HAP-1 (cell line): ENCODE measurements at regions not wholly inside any gene's neighbourhood (a gene's known extent, or its start where the extent isn't known, plus 50 kb on each side); places are given as distances from the start of the nearest gene placed in this dataset.

Experiments used
- DNase-seq, 2 experiments: peaks; one replicate each; pipeline ENCODE4 v3.0.0-alpha.2; 2016 to 2020; ENCODE audit warnings: low spot score in 2 of 2
- H3K27me3 ChIP-seq: fragments of 250-450 bp; sonication (Bioruptor Pico); 2 replicates; pipeline ENCODE4 v1.5.1; 2020; ENCODE audit warnings: low read depth, mild to moderate bottlenecking, moderate library complexity
- H3K36me3 ChIP-seq: fragments of 250-450 bp; sonication (Bioruptor Pico); replicated peaks from 2 replicates; pipeline ENCODE4 v1.5.1; 2020; ENCODE audit warnings: mild to moderate bottlenecking
- H3K4me1 ChIP-seq: fragments of 250-450 bp; sonication (Bioruptor Pico); 2 replicates; pipeline ENCODE4 v1.5.1; 2020; ENCODE audit warnings: mild to moderate bottlenecking
- H3K4me3 ChIP-seq: fragments of 250-450 bp; sonication (Bioruptor Pico); 2 replicates; pipeline ENCODE4 v1.5.1; 2020; ENCODE audit warnings: mild to moderate bottlenecking, moderate library complexity
- H3K9me3 ChIP-seq: fragments of 250-450 bp; sonication (Bioruptor Pico); 2 replicates; pipeline ENCODE4 v1.5.1; 2020; ENCODE audit warnings: mild to moderate bottlenecking, moderate library complexity
- in situ Hi-C: fragments of 300-500 bp; cut with MboI; formaldehyde crosslinking; loops from 3 replicates; pipeline ENCODE4 v1.14.3; 2020; ENCODE audit warnings: low sequenced_read_pairs, inconsistent platforms, mixed read lengths

DNA sequence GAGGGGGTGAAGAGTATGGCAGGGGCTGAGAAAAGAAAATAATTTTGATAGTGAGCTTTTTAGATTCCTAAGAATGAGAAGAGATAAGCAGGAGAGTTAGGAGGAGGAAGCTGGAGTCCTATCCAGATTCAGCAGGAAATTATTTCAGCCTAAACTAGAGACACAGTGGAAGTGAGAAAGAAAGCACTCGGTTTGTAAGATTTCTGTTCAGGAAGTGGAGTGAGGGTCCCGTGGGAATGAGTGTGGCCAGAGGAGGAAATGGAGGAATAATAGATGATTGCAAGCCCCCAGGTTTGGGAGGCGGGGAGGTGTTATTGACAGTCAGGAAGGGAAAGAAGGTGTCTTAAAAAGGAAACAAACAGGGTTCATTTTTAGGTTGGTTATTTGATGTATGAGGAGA, 84.8 kb upstream of the NRP1 start:
- no peak for DNase-seq
- H3K4me1 ChIP-seq: no peaks in the 10 kb centered on the region
- H3K27me3 ChIP-seq: no peaks in the 10 kb centered on the region
- in situ Hi-C loops: no loop called here
- no peaks in the 10 kb centered on the region for H3K9me3 ChIP-seq
- H3K36me3 ChIP-seq: no peaks in the 10 kb centered on the region
- H3K4me3 ChIP-seq: no peak overlapping the region

GRCh38 chr10:33418301-33418700, 83.8 kb upstream of the NRP1 start:
- in situ Hi-C loops: no loop called here
- DNase-seq: no peak
- Histone ChIP-seq H3K4me3 (no peak overlapping the region), H3K4me1 (no peaks in the 10 kb centered on the region), H3K36me3 (no peaks in the 10 kb centered on the region), H3K9me3 (no peaks in the 10 kb centered on the region), H3K27me3 (no peaks in the 10 kb centered on the region)

- in situ Hi-C loops: no loop called here
- DNase-seq: no peak
- no peak overlapping the region for H3K4me3 ChIP-seq
These were observed 82.2 kb upstream of the NRP1 start for GRCh38 chr10:33416691-33417090.

GRCh38 chr10:33416209-33416608, 81.7 kb upstream of the NRP1 start:
- H3K4me1 ChIP-seq: no peaks in the 10 kb centered on the region
- H3K36me3 ChIP-seq: no peaks in the 10 kb centered on the region
- no peaks in the 10 kb centered on the region for H3K9me3 ChIP-seq
- in situ Hi-C loops: no loop called here
- no peak for DNase-seq
- no peak overlapping the region for H3K4me3 ChIP-seq
- H3K27me3 ChIP-seq: no peaks in the 10 kb centered on the region

More at GRCh38 chr10:33416691-33417090, 82.2 kb upstream of the NRP1 start:
- H3K36me3 ChIP-seq: no peaks in the 10 kb centered on the region
- H3K9me3 ChIP-seq: no peaks in the 10 kb centered on the region
- H3K27me3 ChIP-seq: no peaks in the 10 kb centered on the region
- H3K4me1 ChIP-seq: no peaks in the 10 kb centered on the region

DNA sequence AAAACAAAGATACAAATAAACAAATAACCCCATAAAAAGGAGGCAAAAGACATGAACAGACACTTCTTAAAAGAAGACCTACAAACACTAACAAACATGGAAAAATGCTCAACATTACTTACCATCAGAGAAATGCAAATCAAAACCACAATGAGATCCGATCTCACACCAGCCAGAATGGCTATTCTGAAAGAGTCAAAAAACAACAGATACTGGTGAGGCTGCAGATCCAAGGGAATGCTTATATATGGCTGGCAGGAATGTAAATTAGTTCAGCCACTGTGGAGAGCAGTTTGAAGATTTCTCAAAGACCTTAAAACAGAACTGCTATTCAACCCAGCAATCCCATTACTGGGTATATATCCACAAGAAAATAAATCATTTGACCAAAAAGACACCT, 80.4 kb upstream of the NRP1 start:
- Histone ChIP-seq H3K4me1 (no peaks in the 10 kb centered on the region), H3K9me3 (no peaks in the 10 kb centered on the region), H3K4me3 (no peak overlapping the region), H3K36me3 (no peaks in the 10 kb centered on the region), H3K27me3 (no peaks in the 10 kb centered on the region)
- in situ Hi-C loops: no loop called here
- DNase-seq: no peak

DNA sequence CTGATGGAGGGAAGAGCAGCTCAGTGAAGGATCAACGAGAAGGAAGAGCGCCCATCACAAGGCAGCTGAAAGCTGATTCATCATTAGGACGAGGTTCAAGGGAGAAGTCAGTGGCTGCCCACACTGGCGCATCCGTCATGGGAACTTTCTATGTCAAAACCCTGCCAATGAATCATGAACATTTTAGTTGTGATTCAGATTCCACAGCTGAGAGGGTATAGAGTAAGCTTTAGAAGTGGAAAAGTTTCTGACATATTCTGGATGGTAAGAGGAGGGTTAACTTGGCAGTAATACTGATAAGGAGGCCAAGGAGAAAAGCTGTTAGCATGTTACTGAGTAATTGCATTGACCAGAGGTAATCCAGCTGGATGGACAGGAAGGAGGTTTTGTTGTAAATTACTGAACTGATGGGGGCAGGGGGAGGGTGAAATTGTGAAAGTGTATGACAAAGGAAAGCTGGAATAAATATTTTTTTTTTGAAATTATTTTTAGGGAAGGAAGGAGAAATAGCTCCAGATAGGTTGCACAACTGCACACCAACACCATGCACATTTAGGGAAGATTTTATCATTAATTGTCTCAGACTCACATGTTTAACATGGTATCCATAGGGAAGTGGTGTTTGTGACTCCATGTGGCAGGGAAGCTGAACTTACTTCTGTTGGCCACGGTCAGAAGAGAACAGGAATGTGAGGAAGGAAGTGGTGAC, 78.3 kb upstream of the NRP1 start:
- DNase-seq: no peak
- Histone ChIP-seq H3K36me3 (no peaks in the 10 kb centered on the region), H3K9me3 (peaks cover 6% of the 10 kb centered on the region; the same call in 1 of the 2 replicates), H3K4me3 (no peak overlapping the region), H3K27me3 (no peaks in the 10 kb centered on the region), H3K4me1 (no peaks in the 10 kb centered on the region)
- in situ Hi-C loops: no loop called here

DNA sequence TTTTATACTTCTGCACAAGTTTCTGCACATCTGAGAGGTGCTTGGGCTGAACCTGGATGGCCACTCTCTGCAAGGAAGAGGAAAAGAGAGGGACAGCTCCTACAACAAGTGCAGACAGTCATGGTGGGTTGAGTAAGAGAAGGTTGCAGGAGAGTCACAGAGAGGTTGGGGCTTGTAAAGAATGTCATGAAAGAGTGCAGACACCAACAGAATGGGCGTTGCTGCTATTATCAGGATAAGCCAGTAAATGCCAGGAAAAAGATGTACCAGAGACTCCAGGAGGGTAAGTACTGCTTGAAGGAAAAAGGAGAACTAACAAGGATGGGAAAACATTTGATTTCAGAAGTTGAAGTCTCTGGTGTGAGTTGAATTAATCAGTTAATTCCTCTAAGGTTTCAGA, 77.8 kb upstream of the NRP1 start:
- H3K4me1 ChIP-seq: no peaks in the 10 kb centered on the region
- H3K9me3 ChIP-seq: peaks cover 6% of the 10 kb centered on the region; the same call in 1 of the 2 replicates
- no peak overlapping the region for H3K4me3 ChIP-seq
- in situ Hi-C loops: no loop called here
- no peaks in the 10 kb centered on the region for H3K27me3 ChIP-seq
- no peak for DNase-seq
- no peaks in the 10 kb centered on the region for H3K36me3 ChIP-seq

GRCh38 chr10:33410860-33411234, 76.4 kb upstream of the NRP1 start:
- Histone ChIP-seq H3K36me3 (no peaks in the 10 kb centered on the region), H3K27me3 (0 out of 2 replicates have a peak, but pooled peaks cover 2% of the 10 kb centered on the region), H3K4me3 (no peak overlapping the region), H3K4me1 (no peaks in the 10 kb centered on the region), H3K9me3 (peaks cover 6% of the 10 kb centered on the region; the same call in 1 of the 2 replicates)
- in situ Hi-C loops: no loop called here
- DNase-seq: no peak

DNA sequence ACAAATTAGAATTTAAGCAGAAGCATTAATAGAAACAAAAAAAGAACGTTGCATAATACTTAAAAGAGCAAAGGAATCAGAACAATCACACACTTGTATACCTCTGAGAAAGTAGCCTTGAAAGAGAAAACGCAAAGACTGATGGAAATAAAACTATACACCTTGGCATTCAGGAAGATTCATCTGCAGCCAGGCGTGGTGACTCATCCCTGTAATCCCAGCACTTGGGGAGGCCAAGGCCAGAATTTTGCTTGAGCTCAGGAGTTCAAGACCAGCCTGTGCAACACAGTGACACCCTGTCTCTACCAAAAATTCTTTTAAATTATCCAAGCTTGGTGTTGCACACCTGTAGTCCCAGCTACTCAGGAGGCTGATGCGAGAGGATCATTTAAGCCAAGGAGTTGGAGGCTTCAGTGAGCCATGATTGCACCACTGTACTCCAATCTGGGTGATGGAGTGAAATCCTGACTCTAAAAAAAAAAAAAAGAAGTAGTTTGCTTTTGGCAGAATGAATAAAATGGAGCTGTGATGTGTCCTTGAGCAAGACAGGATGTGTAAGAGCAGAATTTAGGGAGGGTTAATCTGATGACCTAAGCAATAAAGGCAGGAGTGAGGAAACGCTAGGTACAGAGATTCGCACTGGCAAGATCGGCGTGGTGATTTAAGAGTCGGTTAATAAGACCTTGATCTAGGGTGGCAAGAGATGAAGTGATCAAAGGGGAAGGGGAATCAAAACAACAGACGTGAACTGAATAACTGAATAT, 75.8 kb upstream of the NRP1 start:
- Histone ChIP-seq H3K4me3 (no peak overlapping the region), H3K27me3 (peaks cover 6% of the 10 kb centered on the region; the same call in 1 of the 2 replicates), H3K9me3 (peaks cover 6% of the 10 kb centered on the region; the same call in 1 of the 2 replicates), H3K36me3 (no peaks in the 10 kb centered on the region), H3K4me1 (no peaks in the 10 kb centered on the region)
- in situ Hi-C loops: no loop called here
- no peak for DNase-seq

DNA sequence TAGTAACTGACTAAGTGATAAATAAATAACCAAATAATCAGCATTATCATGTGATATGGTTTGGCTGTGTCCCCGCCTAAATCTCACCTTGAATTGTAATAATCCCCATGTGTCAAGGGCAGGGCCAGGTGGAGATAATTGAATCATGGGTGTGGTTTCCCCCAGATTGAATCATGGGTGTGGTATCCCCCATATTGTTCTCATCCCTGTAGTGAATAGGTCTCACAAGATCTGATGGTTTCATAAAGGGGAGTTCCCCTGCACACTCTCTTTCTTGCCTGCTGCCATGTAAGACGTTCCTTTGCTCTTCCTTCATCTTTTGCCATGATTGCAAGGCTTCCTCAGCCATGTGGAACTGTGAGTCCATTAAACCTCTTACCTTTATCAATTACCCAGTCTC, 72.1 kb upstream of the NRP1 start:
- H3K9me3 ChIP-seq: peaks cover 6% of the 10 kb centered on the region; the same call in 1 of the 2 replicates
- H3K4me1 ChIP-seq: no peaks in the 10 kb centered on the region
- no peaks in the 10 kb centered on the region for H3K36me3 ChIP-seq
- peaks cover 9% of the 10 kb centered on the region; the same call in 1 of the 2 replicates for H3K27me3 ChIP-seq
- in situ Hi-C loops: no loop called here
- H3K4me3 ChIP-seq: no peak overlapping the region
- no peak for DNase-seq

- peaks cover 9% of the 10 kb centered on the region; the same call in 1 of the 2 replicates for H3K27me3 ChIP-seq
- in situ Hi-C loops: no loop called here
- no peaks in the 10 kb centered on the region for H3K4me1 ChIP-seq
- no peaks in the 10 kb centered on the region for H3K36me3 ChIP-seq
- no peak for DNase-seq
- H3K9me3 ChIP-seq: no peaks in the 10 kb centered on the region
- H3K4me3 ChIP-seq: no peak overlapping the region
These were observed 68.0 kb upstream of the NRP1 start for GRCh38 chr10:33402220-33403073.

DNA sequence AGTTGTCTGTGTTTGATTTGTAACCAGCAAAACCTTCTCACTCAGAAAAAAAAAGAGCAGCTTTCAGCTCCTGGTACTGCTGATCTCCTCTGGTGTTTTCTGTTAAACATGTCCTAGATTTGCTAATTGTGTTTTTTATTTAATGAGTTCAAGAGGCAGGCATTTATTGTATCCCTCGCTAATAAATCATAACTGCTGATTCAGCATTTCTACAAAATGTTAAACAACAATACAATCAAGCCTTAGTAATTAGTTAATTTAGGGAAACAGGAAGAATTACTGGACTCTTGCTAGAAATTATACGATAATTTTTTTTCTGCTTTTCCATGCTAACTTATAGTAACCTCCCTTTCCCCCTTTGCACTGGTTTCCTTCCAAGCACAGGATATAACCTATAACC, 66.8 kb upstream of the NRP1 start:
- Histone ChIP-seq H3K36me3 (no peaks in the 10 kb centered on the region), H3K4me1 (no peaks in the 10 kb centered on the region), H3K4me3 (no peak overlapping the region), H3K27me3 (peaks cover 9% of the 10 kb centered on the region; the same call in 1 of the 2 replicates), H3K9me3 (no peaks in the 10 kb centered on the region)
- in situ Hi-C loops: no loop called here
- DNase-seq: no peak

DNA sequence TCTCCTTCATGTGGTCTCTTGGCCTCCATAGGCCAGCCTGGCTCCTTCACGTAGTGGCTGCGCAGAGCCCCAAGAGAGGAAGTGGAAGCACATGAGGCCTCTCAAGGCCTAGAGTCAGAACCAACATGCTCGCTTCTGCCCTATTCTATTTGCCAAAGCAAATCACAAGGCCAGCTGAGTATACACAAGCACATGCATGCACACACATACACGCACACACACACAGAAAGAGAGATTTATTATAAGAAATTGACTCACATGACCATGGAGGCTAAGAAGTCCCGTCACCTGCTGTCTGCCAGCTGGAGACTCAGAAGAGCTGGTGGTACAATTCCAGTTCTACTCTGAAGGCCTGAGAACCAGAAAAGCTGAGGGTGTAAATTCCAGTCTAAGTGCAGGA, 64.3 kb upstream of the NRP1 start:
- DNase-seq: no peak
- H3K4me1 ChIP-seq: no peaks in the 10 kb centered on the region
- in situ Hi-C loops: no loop called here
- no peaks in the 10 kb centered on the region for H3K9me3 ChIP-seq
- no peaks in the 10 kb centered on the region for H3K27me3 ChIP-seq
- H3K4me3 ChIP-seq: no peak overlapping the region
- no peaks in the 10 kb centered on the region for H3K36me3 ChIP-seq

GRCh38 chr10:33396938-33397337, 62.5 kb upstream of the NRP1 start:
- no peak for DNase-seq
- H3K36me3 ChIP-seq: no peaks in the 10 kb centered on the region
- no peaks in the 10 kb centered on the region for H3K4me1 ChIP-seq
- no peak overlapping the region for H3K4me3 ChIP-seq
- no peaks in the 10 kb centered on the region for H3K9me3 ChIP-seq
- in situ Hi-C loops: no loop called here
- H3K27me3 ChIP-seq: no peaks in the 10 kb centered on the region
